ENCODE measurements at regions not wholly inside any gene's neighbourhood (a gene's known extent, or its start where the extent isn't known, plus 50 kb on each side); places are given as distances from the start of the nearest gene placed in this dataset.
"Not testable (repeated sequence)": the region's sequence is repeated elsewhere in the genome, so short reads cannot be mapped to it uniquely, and the experiment has no call there.

DNA sequence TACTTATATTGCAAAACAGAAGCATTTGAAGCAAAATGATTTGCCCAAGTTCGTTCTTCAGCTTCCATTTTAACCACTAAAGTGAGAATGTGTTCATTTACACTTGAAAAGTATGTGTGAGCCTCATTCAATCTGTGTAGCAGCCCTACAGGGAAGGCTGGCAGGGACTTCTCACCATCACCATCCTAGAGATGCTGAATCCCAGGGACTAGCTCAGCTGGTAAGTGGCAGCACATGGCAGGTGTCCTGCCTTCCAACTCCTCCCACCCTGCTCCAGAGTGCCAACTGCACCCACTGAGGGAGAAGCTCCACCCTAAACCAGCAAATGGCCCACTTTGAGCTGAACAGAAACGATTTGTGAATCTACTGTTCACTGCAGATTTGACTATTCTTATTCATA is 91.5 kb downstream of the EN1 start:
- no peaks in the 10 kb centered on the region for H3K36me3 Mint-ChIP-seq (ENCODE audit: low read depth)
- intact Hi-C loops (cut with micrococcal nuclease): no loop called here
- peaks cover 1% of the 10 kb centered on the region for H3K27me3 Mint-ChIP-seq (ENCODE audit: low read depth)
- no peak for DNase-seq (ENCODE audit: low spot score)
- no peak overlapping the region for H3K4me3 Mint-ChIP-seq (ENCODE audit: low read depth)
- H3K4me1 Mint-ChIP-seq (ENCODE audit: low read depth): no peaks in the 10 kb centered on the region
- no peaks in the 10 kb centered on the region for H3K9me3 Mint-ChIP-seq
- H3K27ac Mint-ChIP-seq: no peak overlapping the region

- Mint-ChIP-seq H3K27me3 (ENCODE audit: low read depth) (peaks cover 1% of the 10 kb centered on the region), H3K36me3 (ENCODE audit: low read depth) (no peaks in the 10 kb centered on the region), H3K9me3 (no peaks in the 10 kb centered on the region), H3K4me1 (ENCODE audit: low read depth) (no peaks in the 10 kb centered on the region), H3K4me3 (ENCODE audit: low read depth) (no peak overlapping the region), H3K27ac (no peak overlapping the region)
- intact Hi-C loops (cut with micrococcal nuclease): no loop called here
- DNase-seq (ENCODE audit: low spot score): no peak
These were observed 92.1 kb downstream of the EN1 start for GRCh38 chr2:118755384-118755783.

DNA sequence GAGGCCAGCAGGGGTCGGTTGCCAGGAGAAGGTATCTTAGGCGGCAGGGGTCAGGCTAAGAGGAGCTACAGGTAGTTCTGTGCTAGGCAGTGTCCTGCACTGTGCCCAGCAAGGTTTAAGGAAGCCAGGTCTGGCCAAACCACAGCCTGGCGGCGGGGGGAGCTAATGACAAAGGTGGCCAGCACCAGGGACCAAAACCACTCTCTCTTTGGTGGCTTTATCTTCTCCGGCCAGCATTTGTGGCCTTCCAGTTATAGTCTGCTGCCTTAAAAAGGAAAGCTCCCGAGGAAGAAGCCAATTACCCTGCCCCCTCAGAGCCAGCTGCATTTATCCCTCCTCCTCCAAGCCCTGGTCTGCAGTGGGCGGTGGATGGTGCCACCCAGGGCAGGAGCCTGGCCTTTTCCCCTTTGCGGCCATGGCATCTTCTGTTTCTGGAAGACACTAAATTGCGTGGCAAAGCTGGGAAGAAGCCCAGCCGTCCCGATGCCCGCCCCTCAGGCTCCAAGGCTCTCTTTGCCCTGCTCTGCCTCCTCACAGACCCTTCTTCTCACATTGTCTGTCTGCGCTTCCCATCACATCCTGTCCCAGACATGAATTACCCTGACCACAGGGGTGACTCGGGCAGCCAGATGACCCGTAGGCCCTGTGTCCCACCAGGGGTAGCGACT is 94.6 kb downstream of the EN1 start:
- Mint-ChIP-seq H3K4me1 (ENCODE audit: low read depth) (no peaks in the 10 kb centered on the region), H3K4me3 (ENCODE audit: low read depth) (no peak overlapping the region), H3K27ac (no peak overlapping the region), H3K9me3 (no peaks in the 10 kb centered on the region), H3K27me3 (ENCODE audit: low read depth) (no peaks in the 10 kb centered on the region), H3K36me3 (ENCODE audit: low read depth) (no peaks in the 10 kb centered on the region)
- intact Hi-C loops (cut with micrococcal nuclease): no loop called here
- DNase-seq (ENCODE audit: low spot score): no peak

DNA sequence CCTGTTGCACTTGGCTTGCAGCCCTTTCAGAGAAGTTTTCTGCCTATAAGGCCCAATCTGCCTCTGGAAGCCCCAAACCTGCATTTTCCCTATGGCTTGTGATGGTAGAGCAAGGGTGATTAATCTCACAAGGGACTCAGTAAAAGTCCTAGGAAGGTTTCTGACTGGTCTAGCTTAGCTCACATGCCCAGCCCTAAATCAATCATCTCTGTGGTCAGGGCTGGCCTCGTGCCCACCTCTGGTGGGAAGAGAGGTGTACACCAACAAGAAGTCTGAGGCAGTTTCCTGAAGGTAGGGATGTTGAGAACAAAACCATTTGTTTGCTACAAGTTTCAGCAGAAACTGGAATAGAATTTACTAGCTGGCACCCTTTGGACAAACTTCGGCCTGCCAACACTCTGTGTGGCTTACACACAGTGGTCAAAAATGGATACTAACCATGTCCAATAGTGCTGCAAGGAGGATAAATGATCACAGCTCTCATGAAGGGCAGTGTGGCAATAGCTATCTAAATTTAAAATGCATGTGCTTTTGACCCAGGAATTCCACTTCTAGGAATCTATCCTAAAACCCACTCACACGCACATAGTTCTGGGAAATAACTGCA is 96.4 kb downstream of the EN1 start:
- Mint-ChIP-seq H3K4me3 (ENCODE audit: low read depth) (no peak overlapping the region), H3K27me3 (ENCODE audit: low read depth) (no peaks in the 10 kb centered on the region), H3K36me3 (ENCODE audit: low read depth) (no peaks in the 10 kb centered on the region), H3K4me1 (ENCODE audit: low read depth) (no peaks in the 10 kb centered on the region), H3K27ac (no peak overlapping the region), H3K9me3 (peaks cover 8% of the 10 kb centered on the region)
- intact Hi-C loops (cut with micrococcal nuclease): no loop called here
- DNase-seq (ENCODE audit: low spot score): no peak

GRCh38 chr2:118748245-118748885 is 99.1 kb downstream of the EN1 start:
- no peak for DNase-seq (ENCODE audit: low spot score)
- Mint-ChIP-seq H3K9me3 (peaks cover 16% of the 10 kb centered on the region), H3K36me3 (ENCODE audit: low read depth) (no peaks in the 10 kb centered on the region), H3K4me1 (ENCODE audit: low read depth) (no peaks in the 10 kb centered on the region), H3K27me3 (ENCODE audit: low read depth) (no peaks in the 10 kb centered on the region), H3K4me3 (ENCODE audit: low read depth) (no peak overlapping the region), H3K27ac (no peak overlapping the region)
- intact Hi-C loops (cut with micrococcal nuclease): no loop called here

DNA sequence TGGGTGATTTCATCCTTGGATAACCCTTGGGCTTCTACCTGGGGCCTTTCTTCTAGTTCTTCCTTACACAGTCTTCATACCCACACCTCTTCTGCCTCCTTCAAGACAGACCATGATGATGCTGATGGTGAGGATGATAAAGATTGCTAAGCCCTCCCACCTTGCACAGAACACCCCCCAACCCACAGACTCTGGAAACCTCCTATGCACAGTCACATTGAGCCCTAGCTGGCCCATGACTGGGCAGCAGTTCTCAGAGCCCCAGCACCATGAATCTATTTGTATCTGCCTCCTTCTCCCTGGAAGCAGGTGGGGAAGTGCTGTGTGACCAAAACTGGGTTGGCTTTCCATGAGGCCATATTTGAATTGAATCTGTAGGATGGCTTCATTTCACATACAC is 99.8 kb downstream of the EN1 start:
- Mint-ChIP-seq H3K27ac (no peak overlapping the region), H3K27me3 (ENCODE audit: low read depth) (no peaks in the 10 kb centered on the region), H3K4me3 (ENCODE audit: low read depth) (no peak overlapping the region), H3K36me3 (ENCODE audit: low read depth) (no peaks in the 10 kb centered on the region), H3K4me1 (ENCODE audit: low read depth) (no peaks in the 10 kb centered on the region), H3K9me3 (peaks cover 16% of the 10 kb centered on the region)
- intact Hi-C loops (cut with micrococcal nuclease): no loop called here
- DNase-seq (ENCODE audit: low spot score): no peak

- H3K4me1 Mint-ChIP-seq (ENCODE audit: low read depth): no peaks in the 10 kb centered on the region
- intact Hi-C loops (cut with micrococcal nuclease): no loop called here
- peaks cover 16% of the 10 kb centered on the region for H3K9me3 Mint-ChIP-seq
- H3K27ac Mint-ChIP-seq: no peak overlapping the region
- H3K36me3 Mint-ChIP-seq (ENCODE audit: low read depth): no peaks in the 10 kb centered on the region
- H3K27me3 Mint-ChIP-seq (ENCODE audit: low read depth): no peaks in the 10 kb centered on the region
- no peak overlapping the region for H3K4me3 Mint-ChIP-seq (ENCODE audit: low read depth)
- DNase-seq (ENCODE audit: low spot score): no peak
These were observed 100.4 kb downstream of the EN1 start for GRCh38 chr2:118747066-118747465.

DNA sequence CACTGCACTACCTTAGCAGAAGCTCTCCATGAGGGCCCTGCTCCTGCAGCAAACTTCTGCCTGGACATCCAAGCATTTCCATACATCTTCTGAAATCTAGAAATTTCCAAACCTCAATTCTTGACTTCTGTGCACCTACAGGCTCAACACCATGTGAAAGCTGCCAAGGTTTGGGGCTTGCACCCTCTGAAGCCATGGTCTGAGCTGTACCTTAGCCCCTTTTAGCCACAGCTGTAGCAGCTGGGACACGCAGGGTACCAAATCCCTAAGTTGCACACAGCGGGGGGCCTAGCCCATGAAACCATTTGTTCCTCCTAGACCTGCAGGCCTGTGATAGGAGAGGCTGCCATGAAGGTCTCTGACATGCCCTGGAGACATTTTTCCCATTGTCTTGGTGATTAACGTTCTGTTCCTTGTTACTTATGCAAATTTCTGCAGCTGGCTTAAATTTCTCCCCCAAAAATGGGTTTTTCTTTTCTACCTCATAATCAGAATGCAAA is 102.7 kb downstream of the EN1 start:
- H3K4me1 Mint-ChIP-seq (ENCODE audit: low read depth); H3K27ac Mint-ChIP-seq; H3K27me3 Mint-ChIP-seq (ENCODE audit: low read depth); intact Hi-C loops (cut with micrococcal nuclease); DNase-seq (ENCODE audit: low spot score); H3K4me3 Mint-ChIP-seq (ENCODE audit: low read depth); H3K36me3 Mint-ChIP-seq (ENCODE audit: low read depth): not testable (repeated sequence)
- H3K9me3 Mint-ChIP-seq: peaks cover 16% of the 10 kb centered on the region

- no peak overlapping the region for H3K4me3 Mint-ChIP-seq (ENCODE audit: low read depth)
- no peaks in the 10 kb centered on the region for H3K4me1 Mint-ChIP-seq (ENCODE audit: low read depth)
- no peak for DNase-seq (ENCODE audit: low spot score)
- no peaks in the 10 kb centered on the region for H3K36me3 Mint-ChIP-seq (ENCODE audit: low read depth)
- H3K9me3 Mint-ChIP-seq: no peaks in the 10 kb centered on the region
- no peaks in the 10 kb centered on the region for H3K27me3 Mint-ChIP-seq (ENCODE audit: low read depth)
- intact Hi-C loops (cut with micrococcal nuclease): no loop called here
- no peak overlapping the region for H3K27ac Mint-ChIP-seq
These were observed 108.7 kb downstream of the EN1 start for GRCh38 chr2:118738524-118739308.

DNA sequence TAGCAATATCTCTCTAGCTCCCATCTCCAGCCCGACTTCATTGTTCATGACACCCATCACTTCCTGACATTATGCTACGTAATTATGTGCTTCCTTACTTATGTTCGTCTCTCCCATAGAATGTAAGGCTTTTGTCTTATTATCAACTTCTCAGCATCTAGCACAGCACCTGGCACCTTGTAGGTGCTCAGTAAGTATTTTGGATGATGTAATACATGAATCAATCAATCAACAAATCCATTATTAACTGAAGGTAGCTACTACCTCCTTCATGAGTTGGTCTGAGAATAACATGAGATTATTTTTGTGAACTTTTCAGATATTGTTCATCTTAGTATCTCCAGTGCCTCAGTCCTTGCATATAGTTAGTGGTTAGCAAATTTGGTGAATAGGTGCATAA is 109.3 kb downstream of the EN1 start:
- no peaks in the 10 kb centered on the region for H3K27me3 Mint-ChIP-seq (ENCODE audit: low read depth)
- H3K4me3 Mint-ChIP-seq (ENCODE audit: low read depth): no peak overlapping the region
- H3K36me3 Mint-ChIP-seq (ENCODE audit: low read depth): no peaks in the 10 kb centered on the region
- intact Hi-C loops (cut with micrococcal nuclease): no loop called here
- H3K4me1 Mint-ChIP-seq (ENCODE audit: low read depth): no peaks in the 10 kb centered on the region
- no peak overlapping the region for H3K27ac Mint-ChIP-seq
- H3K9me3 Mint-ChIP-seq: no peaks in the 10 kb centered on the region
- DNase-seq (ENCODE audit: low spot score): no peak

- Mint-ChIP-seq H3K9me3 (no peaks in the 10 kb centered on the region), H3K36me3 (ENCODE audit: low read depth) (no peaks in the 10 kb centered on the region), H3K4me1 (ENCODE audit: low read depth) (no peaks in the 10 kb centered on the region), H3K27ac (no peak overlapping the region), H3K4me3 (ENCODE audit: low read depth) (no peak overlapping the region), H3K27me3 (ENCODE audit: low read depth) (no peaks in the 10 kb centered on the region)
- intact Hi-C loops (cut with micrococcal nuclease): no loop called here
- DNase-seq (ENCODE audit: low spot score): no peak
These were observed 109.8 kb downstream of the EN1 start for GRCh38 chr2:118737684-118738083.

- no peak overlapping the region for H3K4me3 Mint-ChIP-seq (ENCODE audit: low read depth)
- DNase-seq (ENCODE audit: low spot score): no peak
- intact Hi-C loops (cut with micrococcal nuclease): no loop called here
- no peaks in the 10 kb centered on the region for H3K9me3 Mint-ChIP-seq
- no peaks in the 10 kb centered on the region for H3K27me3 Mint-ChIP-seq (ENCODE audit: low read depth)
- H3K36me3 Mint-ChIP-seq (ENCODE audit: low read depth): no peaks in the 10 kb centered on the region
- H3K27ac Mint-ChIP-seq: no peak overlapping the region
- H3K4me1 Mint-ChIP-seq (ENCODE audit: low read depth): no peaks in the 10 kb centered on the region
These were observed 115.0 kb downstream of the EN1 start for GRCh38 chr2:118732432-118732831.

DNA sequence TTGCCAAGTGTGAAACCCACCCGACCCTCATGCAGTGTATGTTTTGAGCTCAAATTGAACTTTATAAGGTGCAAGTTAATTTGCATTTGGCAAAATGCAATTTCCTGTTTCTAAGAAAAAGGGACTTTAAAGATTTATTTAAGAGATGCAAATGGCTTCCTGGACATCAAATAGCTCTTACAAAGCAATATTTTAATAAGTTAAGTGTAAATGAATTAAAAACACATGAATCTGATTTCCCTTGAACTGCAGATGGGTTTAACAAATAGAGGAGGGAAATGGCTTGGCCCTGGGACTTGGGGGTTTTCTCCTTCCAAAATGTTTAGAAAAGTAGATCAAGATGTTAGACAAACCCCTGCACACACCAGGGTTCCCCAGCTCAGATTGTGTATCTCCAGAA is 116.0 kb downstream of the EN1 start:
- Mint-ChIP-seq H3K9me3 (no peaks in the 10 kb centered on the region), H3K4me1 (ENCODE audit: low read depth) (no peaks in the 10 kb centered on the region), H3K4me3 (ENCODE audit: low read depth) (no peak overlapping the region), H3K27me3 (ENCODE audit: low read depth) (peaks cover 1% of the 10 kb centered on the region), H3K27ac (no peak overlapping the region), H3K36me3 (ENCODE audit: low read depth) (no peaks in the 10 kb centered on the region)
- intact Hi-C loops (cut with micrococcal nuclease): no loop called here
- no peak for DNase-seq (ENCODE audit: low spot score)
